Upper lobe of left lung (tissue), 4 donors: ENCODE measurements at regions not wholly inside any gene's neighbourhood (a gene's known extent, or its start where the extent isn't known, plus 50 kb on each side); places are given as distances from the start of the nearest gene placed in this dataset.

Source experiments
- POLR2A ChIP-seq, 4 donors: fragments of 450-650 bp; IDR thresholded peaks; one replicate each; pipeline ENCODE4 v1.5.1; 2016 to 2017; ENCODE audit warnings: antibody characterized with exemption in 4 of 4, mild to moderate bottlenecking in 2 of 4
- POLR2AphosphoS5 ChIP-seq, 2 donors: sonication (generic); formaldehyde crosslinking; IDR thresholded peaks; one replicate each; pipeline ENCODE4 v1.5.1; 2017; ENCODE audit warnings: antibody characterized with exemption in 2 of 2
- TF ChIP-seq, protein P1 (sequence below), 6 experiments: fragments of 450-650 bp in 4 of 6; fragments of 200-600 bp in 2 of 6; sonication (generic) in 2 of 6; IDR thresholded peaks; one replicate each; pipeline ENCODE4 v1.5.1; 2016 to 2019; ENCODE audit warnings: antibody characterized with exemption in 6 of 6

GRCh38 chr10:76769582-76769981, 868.0 kb downstream of the KCNMA1 start:
- TF ChIP-seq, protein P1, sequence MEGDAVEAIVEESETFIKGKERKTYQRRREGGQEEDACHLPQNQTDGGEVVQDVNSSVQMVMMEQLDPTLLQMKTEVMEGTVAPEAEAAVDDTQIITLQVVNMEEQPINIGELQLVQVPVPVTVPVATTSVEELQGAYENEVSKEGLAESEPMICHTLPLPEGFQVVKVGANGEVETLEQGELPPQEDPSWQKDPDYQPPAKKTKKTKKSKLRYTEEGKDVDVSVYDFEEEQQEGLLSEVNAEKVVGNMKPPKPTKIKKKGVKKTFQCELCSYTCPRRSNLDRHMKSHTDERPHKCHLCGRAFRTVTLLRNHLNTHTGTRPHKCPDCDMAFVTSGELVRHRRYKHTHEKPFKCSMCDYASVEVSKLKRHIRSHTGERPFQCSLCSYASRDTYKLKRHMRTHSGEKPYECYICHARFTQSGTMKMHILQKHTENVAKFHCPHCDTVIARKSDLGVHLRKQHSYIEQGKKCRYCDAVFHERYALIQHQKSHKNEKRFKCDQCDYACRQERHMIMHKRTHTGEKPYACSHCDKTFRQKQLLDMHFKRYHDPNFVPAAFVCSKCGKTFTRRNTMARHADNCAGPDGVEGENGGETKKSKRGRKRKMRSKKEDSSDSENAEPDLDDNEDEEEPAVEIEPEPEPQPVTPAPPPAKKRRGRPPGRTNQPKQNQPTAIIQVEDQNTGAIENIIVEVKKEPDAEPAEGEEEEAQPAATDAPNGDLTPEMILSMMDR (IDR thresholded peaks at IDR 0.05): no peak
- TF ChIP-seq POLR2AphosphoS5 (IDR thresholded peaks at IDR 0.05) (no peak), POLR2A (IDR thresholded peaks at IDR 0.05) (no peak)
